Left ventricle myocardium inferior (tissue), 1 donor: ENCODE measurements at regions not wholly inside any gene's neighbourhood (a gene's known extent, or its start where the extent isn't known, plus 50 kb on each side); places are given as distances from the start of the nearest gene placed in this dataset.

Experiments
- DNase-seq: peaks from one replicate; pipeline ENCODE4 v3.0.0-alpha.2; 2020
- H3K27ac ChIP-seq: fragments of 200-600 bp; replicated peaks from 2 replicates; pipeline ENCODE4 v1.8.0; 2021
- H3K27me3 ChIP-seq: fragments of 200-600 bp; 2 replicates; pipeline ENCODE4 v1.8.0; 2021; ENCODE audit warnings: low read depth
- H3K36me3 ChIP-seq: fragments of 200-600 bp; 2 replicates; pipeline ENCODE4 v1.8.0; 2021
- H3K4me1 ChIP-seq: fragments of 200-600 bp; 2 replicates; pipeline ENCODE4 v1.8.0; 2021
- H3K4me3 ChIP-seq: fragments of 200-600 bp; 2 replicates; pipeline ENCODE4 v1.8.0; 2021; ENCODE audit warnings: mild to moderate bottlenecking, moderate library complexity
- H3K9me3 ChIP-seq: fragments of 200-600 bp; replicated peaks from 2 replicates; pipeline ENCODE4 v1.8.0; 2021
- CTCF ChIP-seq: fragments of 200-600 bp; IDR thresholded peaks from 2 replicates; pipeline ENCODE4 v1.8.0; 2021; ENCODE audit warnings: antibody characterized with exemption, mild to moderate bottlenecking, borderline replicate concordance
- intact Hi-C: fragments of 100-400 bp; cut with micrococcal nuclease; formaldehyde crosslinking; loops from one replicate; pipeline ENCODE4 v1.11.0; 2022
- donor health status: DM: no; HTN: yes; CAD: no; lungs with severe emphysema.

- intact Hi-C loops = no loop called here
- TF ChIP-seq CTCF = no peak
- Histone ChIP-seq H3K4me1 (peaks cover 11% of the 10 kb centered on the region), H3K4me3 (no peak overlapping the region), H3K36me3 (no peaks in the 10 kb centered on the region), H3K9me3 (peaks cover 12% of the 10 kb centered on the region), H3K27ac (no peak overlapping the region), H3K27me3 (no peaks in the 10 kb centered on the region)
- DNase-seq = no peak
Measured at GRCh38 chr10:58990693-58991092, 185.8 kb upstream of the PHYHIPL start.

- H3K4me1 ChIP-seq = peaks cover 11% of the 10 kb centered on the region
- H3K9me3 ChIP-seq = peaks cover 12% of the 10 kb centered on the region
- H3K27me3 ChIP-seq = no peaks in the 10 kb centered on the region
- TF ChIP-seq CTCF = no peak
- intact Hi-C loops = no loop called here
- no peak for DNase-seq
- no peaks in the 10 kb centered on the region for H3K36me3 ChIP-seq
- no peak overlapping the region for H3K4me3 ChIP-seq
- H3K27ac ChIP-seq = no peak overlapping the region
Measured at GRCh38 chr10:58991856-58992255, 184.6 kb upstream of the PHYHIPL start.

GRCh38 chr10:58992830-58993460 lies 183.5 kb upstream of the PHYHIPL start:
- Histone ChIP-seq H3K27me3 (no peaks in the 10 kb centered on the region), H3K4me3 (no peak overlapping the region), H3K9me3 (peaks cover 12% of the 10 kb centered on the region), H3K27ac (no peak overlapping the region), H3K36me3 (no peaks in the 10 kb centered on the region), H3K4me1 (peaks cover 11% of the 10 kb centered on the region)
- DNase-seq = no peak
- intact Hi-C loops = no loop called here
- TF ChIP-seq CTCF = no peak

- no peak for DNase-seq
- Histone ChIP-seq H3K4me3 (no peak overlapping the region), H3K4me1 (peaks cover 11% of the 10 kb centered on the region), H3K9me3 (peaks cover 12% of the 10 kb centered on the region), H3K36me3 (no peaks in the 10 kb centered on the region), H3K27me3 (no peaks in the 10 kb centered on the region), H3K27ac (no peak overlapping the region)
- no peak for TF ChIP-seq CTCF
- intact Hi-C loops = no loop called here
Measured at GRCh38 chr10:58993480-58994221, 182.8 kb upstream of the PHYHIPL start.

- H3K4me1 ChIP-seq = peaks cover 11% of the 10 kb centered on the region
- intact Hi-C loops = no loop called here
- H3K27ac ChIP-seq = no peak overlapping the region
- no peaks in the 10 kb centered on the region for H3K27me3 ChIP-seq
- no peaks in the 10 kb centered on the region for H3K36me3 ChIP-seq
- H3K9me3 ChIP-seq = peaks cover 7% of the 10 kb centered on the region
- H3K4me3 ChIP-seq = no peak overlapping the region
- no peak for DNase-seq
- TF ChIP-seq CTCF = no peak
Measured at GRCh38 chr10:58994226-58995057, 182.0 kb upstream of the PHYHIPL start.
